ENCODE measurements at regions not wholly inside any gene's neighbourhood (a gene's known extent, or its start where the extent isn't known, plus 50 kb on each side); places are given as distances from the start of the nearest gene placed in this dataset.
A peak's percentile ranks its signal among the peaks of the same experiment; 100 is the strongest.
"Not testable (repeated sequence)": the region's sequence is repeated elsewhere in the genome, so short reads cannot be mapped to it uniquely, and the experiment has no call there.

DNA sequence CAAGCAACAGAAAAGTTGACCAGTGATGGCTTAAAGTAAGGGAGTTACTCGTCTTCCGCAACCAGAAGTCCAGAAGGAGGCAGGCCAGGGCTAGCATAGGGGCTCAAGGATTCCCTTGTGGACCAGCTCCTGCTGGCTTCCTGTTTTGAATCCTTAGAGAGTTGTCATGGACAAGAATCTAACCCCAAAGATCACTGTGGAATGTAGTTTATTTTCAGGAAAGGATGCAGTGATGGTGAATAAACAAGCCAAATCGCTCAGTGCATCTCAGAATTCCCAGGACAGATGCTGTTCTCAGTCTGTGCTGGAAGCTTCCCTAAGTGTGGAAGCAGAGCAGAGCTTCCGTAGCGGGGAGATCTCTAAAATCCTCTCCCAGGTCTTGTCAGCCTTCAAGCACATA, 311.3 kb downstream of the C12orf75 start:
- no peak for DNase-seq (ENCODE audit: low read depth)

- DNase-seq (ENCODE audit: low read depth) = no peak
These were observed 314.3 kb downstream of the C12orf75 start for GRCh38 chr12:105644770-105645169.

GRCh38 chr12:105654606-105655005, 324.1 kb downstream of the C12orf75 start:
- no peak for DNase-seq (ENCODE audit: low read depth)

GRCh38 chr12:105658389-105658788, 327.9 kb downstream of the C12orf75 start:
- no peak for DNase-seq (ENCODE audit: low read depth)

GRCh38 chr12:105659355-105660075, 329.0 kb downstream of the C12orf75 start:
- no peak for DNase-seq (ENCODE audit: low read depth)

DNA sequence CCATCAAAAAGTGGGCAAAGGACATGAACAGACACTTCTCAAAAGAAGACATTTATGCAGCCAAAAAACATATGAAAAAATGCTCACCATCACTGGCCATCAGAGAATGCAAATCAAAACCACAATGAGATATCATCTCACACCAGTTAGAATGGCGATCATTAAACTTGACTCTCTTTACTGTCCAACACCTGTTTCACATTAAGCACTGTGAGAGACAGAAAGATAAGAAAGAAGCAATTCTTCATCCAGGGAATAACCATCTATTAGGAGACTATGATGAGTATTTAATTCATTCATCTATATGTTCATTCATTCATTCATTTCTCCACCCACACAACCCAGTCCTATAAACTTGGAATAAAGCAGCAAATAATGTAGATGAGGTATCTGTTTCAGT, 334.3 kb downstream of the C12orf75 start:
- DNase-seq (ENCODE audit: low read depth) = not testable (repeated sequence)

GRCh38 chr12:105665366-105665765, 334.9 kb downstream of the C12orf75 start:
- no peak for DNase-seq (ENCODE audit: low read depth)

- no peak for DNase-seq (ENCODE audit: low read depth)
These were observed 337.7 kb downstream of the C12orf75 start for GRCh38 chr12:105667973-105668743.

DNA sequence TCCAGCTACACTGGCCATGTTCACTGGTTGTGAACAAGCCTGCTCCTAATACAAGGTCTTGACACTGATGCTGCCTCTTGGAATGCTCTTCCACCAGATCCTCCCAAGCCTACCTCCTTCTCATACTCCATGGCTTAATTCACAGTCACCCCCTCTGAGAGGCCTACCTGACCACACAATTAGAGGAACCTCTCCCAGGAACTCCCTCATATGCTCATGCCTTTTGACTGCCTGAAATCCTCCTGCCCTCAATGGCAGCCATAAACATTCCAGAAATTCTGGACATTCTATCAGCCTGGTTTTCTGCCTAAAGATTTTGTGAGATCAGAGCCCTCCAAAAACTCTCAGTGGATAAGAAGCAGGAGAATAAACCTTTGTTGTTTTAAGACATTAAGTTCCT, 340.2 kb downstream of the C12orf75 start:
- DNase-seq (ENCODE audit: low read depth) = no peak

DNA sequence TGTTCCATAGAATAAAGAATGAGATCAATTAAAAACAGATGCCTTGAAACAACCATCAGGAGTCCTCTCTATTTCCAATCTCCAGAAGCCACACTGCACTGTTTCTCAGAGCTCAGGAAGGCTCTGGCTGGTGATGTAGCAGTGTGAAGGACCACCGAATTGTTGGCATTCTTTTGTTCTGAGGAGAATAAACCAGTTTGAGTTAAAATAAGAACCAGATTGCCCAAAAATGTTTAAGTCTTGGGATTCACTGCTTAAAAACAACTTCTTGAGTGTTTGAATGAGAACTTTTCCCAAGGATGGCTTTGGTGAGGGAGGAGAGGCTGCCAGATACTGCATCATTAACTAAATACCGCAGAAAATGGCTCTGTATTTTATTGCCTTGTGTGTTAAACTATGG, 341.2 kb downstream of the C12orf75 start:
- no peak for DNase-seq (ENCODE audit: low read depth)

GRCh38 chr12:105672121-105672975, 341.9 kb downstream of the C12orf75 start:
- DNase-seq (ENCODE audit: low read depth) = peak; percentile 48

DNA sequence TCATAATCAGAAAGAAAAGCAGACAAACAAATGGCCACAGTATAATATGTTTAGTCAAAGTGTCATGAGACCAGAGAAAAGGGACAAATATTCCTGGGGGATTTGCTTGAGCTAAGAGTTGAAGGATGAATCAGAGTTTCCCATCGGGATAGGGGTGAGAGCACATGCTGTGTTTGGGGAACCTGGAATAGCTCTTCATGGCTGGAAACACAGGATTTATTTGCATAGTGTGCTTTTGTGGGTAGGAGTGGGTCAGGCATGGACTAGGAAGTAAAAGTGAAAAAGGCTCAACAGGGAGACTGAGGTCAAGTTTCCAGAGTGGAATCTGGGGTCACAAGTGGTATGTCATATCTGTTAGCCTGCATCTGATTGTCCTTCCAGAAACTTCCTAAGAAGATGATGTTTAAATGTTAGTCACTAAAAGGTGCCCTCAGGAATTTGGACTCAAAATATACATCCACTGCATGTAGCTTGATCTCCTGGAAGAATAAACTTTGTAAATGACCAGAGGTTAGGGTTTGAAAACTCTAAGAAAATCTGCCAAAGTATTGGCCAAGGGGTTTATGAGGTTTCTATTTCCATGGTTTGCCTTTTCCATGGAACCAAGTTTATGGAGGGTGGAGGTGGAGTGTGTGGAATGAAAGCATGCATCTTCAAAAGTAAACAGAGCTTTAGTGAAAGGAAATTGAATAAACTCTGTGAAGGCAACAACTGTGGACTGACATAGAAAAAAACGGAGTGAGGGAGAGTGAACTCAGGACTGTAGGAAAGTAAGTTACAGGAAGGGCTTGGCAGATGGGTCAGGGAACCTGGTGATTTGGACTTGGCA, 344.6 kb downstream of the C12orf75 start:
- DNase-seq (ENCODE audit: low read depth) = no peak

DNA sequence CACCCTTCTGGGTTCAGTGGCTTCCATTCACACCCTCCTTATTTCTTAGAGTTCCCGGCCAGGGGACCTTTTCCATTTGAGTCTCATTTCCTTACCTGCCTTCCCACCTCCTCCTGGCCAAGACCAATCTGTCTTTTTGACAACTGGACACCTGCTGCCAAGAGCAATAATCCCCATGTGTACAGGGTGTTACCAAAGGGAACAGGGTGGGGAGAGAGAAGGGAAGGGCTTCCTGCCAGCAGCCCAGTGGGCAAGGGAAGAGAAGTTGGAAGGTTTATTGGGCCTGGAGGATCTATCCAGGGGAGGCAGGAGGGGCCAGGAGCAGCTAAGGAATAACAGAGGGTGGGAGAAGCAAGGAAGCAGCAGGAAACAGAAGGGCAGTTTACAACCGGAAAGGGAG, 346.2 kb downstream of the C12orf75 start:
- DNase-seq (ENCODE audit: low read depth) = no peak

DNA sequence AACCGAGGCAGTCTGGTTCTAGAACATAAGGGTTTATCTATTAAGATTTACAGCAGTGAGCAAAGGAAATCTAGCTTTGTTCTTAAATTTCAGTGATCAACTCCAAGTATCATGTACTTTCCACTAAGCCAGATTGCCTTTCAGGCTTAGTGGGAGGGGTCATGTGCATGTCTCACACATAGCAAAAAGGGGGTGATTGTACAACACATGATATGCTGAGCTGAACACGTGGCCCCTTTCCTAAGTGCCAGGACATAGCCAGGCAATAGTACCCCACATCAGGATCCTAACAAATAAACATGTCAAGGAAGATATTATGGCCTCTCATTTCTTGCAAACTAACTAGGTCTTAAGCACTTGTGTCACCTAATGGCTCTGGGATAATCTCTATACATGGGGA, 347.2 kb downstream of the C12orf75 start:
- DNase-seq (ENCODE audit: low read depth) = no peak

DNA sequence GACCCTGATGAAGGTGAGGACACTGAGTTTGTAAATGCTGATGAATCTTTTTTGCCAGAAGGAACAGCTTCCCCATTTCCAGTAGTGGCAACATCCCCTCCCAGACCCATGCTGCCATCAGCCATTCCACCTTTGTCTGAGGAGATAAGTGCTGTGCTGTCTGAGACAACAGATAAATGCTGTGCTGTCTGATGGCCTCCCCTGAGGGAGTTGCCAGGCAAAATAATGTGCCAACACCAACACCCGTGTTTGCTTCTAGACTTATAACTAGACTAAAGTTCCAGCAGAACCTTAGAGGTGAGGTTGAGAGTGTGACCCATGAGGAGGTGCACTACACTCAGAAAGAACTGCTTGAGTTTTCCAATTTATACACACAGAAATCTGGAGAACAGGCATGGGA, 349.5 kb downstream of the C12orf75 start:
- DNase-seq (ENCODE audit: low read depth) = no peak

DNA sequence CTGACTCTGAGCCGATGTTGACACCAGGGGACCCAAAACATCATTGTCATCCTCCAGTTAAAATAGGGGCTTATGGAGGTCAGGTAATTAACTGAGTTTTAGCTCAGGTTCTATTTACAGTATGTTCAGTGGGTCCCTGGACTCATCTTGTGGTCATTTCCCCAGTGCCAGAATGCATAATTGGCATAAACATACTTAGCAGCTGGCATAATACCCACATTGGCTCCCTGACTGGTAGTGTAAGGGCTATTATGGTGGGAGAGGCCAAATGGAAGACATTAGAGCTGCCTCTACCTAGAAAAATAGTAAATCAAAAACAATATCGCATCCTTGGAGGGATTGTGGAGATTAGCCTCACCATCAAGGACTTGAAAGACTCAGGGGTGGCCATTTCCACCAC, 350.9 kb downstream of the C12orf75 start:
- no peak for DNase-seq (ENCODE audit: low read depth)

GRCh38 chr12:105682821-105683220, 352.3 kb downstream of the C12orf75 start:
- not testable (repeated sequence) for DNase-seq (ENCODE audit: low read depth)

GRCh38 chr12:105683836-105684235, 353.3 kb downstream of the C12orf75 start:
- DNase-seq (ENCODE audit: low read depth) = not testable (repeated sequence)

GRCh38 chr12:105698075-105698474, 367.6 kb downstream of the C12orf75 start:
- DNase-seq (ENCODE audit: low read depth) = no peak

DNA sequence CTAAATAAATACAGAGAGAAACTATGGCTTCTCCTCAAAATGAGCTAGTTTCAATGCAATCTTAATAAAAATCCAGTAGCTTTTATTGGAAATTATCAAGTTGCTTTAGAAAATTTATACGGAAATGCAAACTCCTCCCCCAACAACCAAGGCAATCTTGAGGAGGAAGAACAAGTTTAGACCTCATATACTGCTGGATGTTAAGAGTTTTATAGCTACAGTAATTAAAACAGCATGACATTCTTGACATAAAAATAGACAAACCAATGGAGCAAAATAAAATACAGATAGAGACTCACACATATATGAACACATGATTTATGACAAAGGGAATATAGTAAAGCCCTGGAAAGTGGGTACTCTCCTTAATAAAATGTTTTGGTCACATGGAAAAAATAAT, 368.7 kb downstream of the C12orf75 start:
- DNase-seq (ENCODE audit: low read depth) = no peak

- DNase-seq (ENCODE audit: low read depth) = no peak
These were observed 374.3 kb downstream of the C12orf75 start for GRCh38 chr12:105704787-105705186.
